Bronchial epithelial cell (primary cell): ENCODE measurements at regions not wholly inside any gene's neighbourhood (a gene's known extent, or its start where the extent isn't known, plus 50 kb on each side); places are given as distances from the start of the nearest gene placed in this dataset.

Experiments used
- DNase-seq: peaks from one replicate; pipeline ENCODE4 v3.0.0-alpha.2; 2010; ENCODE audit warnings: low read depth
- FAIRE-seq: peaks from 2 replicates; lab custom pipeline; 2011; peaks lifted over from hg19 to GRCh38; lab: Jason Lieb, UNC
- H3K27me3 ChIP-seq: 2 replicates; pipeline ENCODE4 v1.5.1; 2011; ENCODE audit warnings: low read length; ENCODE audit not compliant: control insufficient read depth, insufficient read depth
- H3K36me3 ChIP-seq: 2 replicates; pipeline ENCODE4 v1.5.1; 2011; ENCODE audit warnings: low read length; ENCODE audit not compliant: control insufficient read depth, insufficient read depth
- H3K4me3 ChIP-seq: 2 replicates; pipeline ENCODE4 v1.5.1; 2011; ENCODE audit warnings: mild to moderate bottlenecking, low read depth, low read length, control low read depth
- TF ChIP-seq, protein P1 (sequence below): IDR thresholded peaks from 2 replicates; pipeline ENCODE4 v1.5.1; 2011; ENCODE audit warnings: mild to moderate bottlenecking, moderate library complexity, low read length, control low read depth, inconsistent platforms; ENCODE audit not compliant: insufficient read depth, severe bottlenecking

DNA sequence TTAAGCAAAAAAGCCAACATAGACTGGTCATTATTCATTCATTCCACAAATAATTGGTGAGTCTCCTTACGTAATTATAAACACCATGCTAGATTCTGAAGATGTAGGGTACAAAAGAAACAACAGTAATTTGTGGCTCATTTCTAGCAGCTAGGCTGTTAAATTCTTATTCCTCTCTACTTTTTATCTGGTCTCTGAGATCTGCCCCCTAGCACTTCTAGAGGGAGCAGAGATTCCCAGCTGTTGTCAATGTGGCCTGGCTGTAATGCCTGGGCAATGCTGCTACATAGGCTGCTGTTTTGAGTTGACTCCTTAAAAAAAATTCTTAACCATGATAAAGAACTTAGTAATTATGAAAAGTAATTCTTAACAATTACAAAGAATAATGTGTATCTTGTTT, 434.9 kb upstream of the THRB start:
- no peak overlapping the region for H3K4me3 ChIP-seq
- TF ChIP-seq, protein P1, sequence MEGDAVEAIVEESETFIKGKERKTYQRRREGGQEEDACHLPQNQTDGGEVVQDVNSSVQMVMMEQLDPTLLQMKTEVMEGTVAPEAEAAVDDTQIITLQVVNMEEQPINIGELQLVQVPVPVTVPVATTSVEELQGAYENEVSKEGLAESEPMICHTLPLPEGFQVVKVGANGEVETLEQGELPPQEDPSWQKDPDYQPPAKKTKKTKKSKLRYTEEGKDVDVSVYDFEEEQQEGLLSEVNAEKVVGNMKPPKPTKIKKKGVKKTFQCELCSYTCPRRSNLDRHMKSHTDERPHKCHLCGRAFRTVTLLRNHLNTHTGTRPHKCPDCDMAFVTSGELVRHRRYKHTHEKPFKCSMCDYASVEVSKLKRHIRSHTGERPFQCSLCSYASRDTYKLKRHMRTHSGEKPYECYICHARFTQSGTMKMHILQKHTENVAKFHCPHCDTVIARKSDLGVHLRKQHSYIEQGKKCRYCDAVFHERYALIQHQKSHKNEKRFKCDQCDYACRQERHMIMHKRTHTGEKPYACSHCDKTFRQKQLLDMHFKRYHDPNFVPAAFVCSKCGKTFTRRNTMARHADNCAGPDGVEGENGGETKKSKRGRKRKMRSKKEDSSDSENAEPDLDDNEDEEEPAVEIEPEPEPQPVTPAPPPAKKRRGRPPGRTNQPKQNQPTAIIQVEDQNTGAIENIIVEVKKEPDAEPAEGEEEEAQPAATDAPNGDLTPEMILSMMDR = no peak
- H3K27me3 ChIP-seq = no peaks in the 10 kb centered on the region
- no peak for DNase-seq
- H3K36me3 ChIP-seq = no peaks in the 10 kb centered on the region
- FAIRE-seq = no peak

GRCh38 chr3:24933401-24933800, 438.8 kb upstream of the THRB start:
- no peak overlapping the region for H3K4me3 ChIP-seq
- TF ChIP-seq, protein P1 = no peak
- no peak for DNase-seq
- H3K27me3 ChIP-seq = no peaks in the 10 kb centered on the region
- H3K36me3 ChIP-seq = no peaks in the 10 kb centered on the region
- no peak for FAIRE-seq

DNA sequence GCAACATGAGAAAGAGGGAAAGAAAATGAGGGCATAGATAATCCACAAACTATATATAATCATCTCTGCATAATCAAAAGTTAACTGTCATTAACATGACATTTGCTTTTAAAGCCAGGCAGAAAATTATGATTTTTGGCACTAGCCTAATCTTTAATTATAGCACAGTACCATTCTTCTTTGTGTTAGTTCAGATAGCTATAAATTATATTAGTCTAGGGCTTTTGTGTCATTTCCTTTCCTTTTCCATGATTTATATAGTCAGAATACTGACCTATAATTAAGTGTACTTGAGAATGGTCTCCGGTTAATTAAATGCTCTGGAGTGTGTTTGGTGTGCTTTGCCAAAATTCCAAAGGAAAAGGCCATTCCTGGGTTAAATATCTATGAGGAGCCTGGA, 441.9 kb upstream of the THRB start:
- Histone ChIP-seq H3K27me3 (no peaks in the 10 kb centered on the region), H3K36me3 (no peaks in the 10 kb centered on the region), H3K4me3 (no peak overlapping the region)
- DNase-seq (no peak), FAIRE-seq (no peak)
- TF ChIP-seq, protein P1 = no peak

DNA sequence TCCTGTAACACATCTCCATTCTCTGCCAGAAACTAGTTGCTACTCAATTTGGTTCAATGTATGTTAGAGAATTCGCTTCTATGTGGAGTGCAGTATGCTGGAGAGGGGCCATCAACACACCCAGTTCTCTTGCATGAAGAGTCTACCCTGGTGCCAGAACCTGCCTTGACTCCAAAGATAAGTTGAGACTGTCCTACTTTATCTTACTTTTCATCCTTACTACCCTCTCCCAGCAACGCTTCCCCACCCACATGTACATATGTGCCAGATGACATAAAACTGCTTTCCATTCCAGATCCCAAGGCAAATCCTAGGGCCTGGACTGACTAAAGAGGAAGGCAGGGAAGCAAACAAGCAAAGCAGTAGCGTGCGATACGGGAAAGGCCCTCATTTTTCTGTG, 442.6 kb upstream of the THRB start:
- Histone ChIP-seq H3K36me3 (no peaks in the 10 kb centered on the region), H3K27me3 (no peaks in the 10 kb centered on the region), H3K4me3 (no peak overlapping the region)
- FAIRE-seq (no peak), DNase-seq (no peak)
- TF ChIP-seq, protein P1 = no peak

- no peaks in the 10 kb centered on the region for H3K27me3 ChIP-seq
- FAIRE-seq = no peak
- TF ChIP-seq, protein P1 = no peak
Measured at GRCh38 chr3:24937780-24938179, 443.1 kb upstream of the THRB start.

GRCh38 chr3:24943961-24944360, 449.3 kb upstream of the THRB start:
- TF ChIP-seq, protein P1 = no peak
- Histone ChIP-seq H3K36me3 (no peaks in the 10 kb centered on the region), H3K4me3 (no peak overlapping the region), H3K27me3 (no peaks in the 10 kb centered on the region)
- no peak for FAIRE-seq
- no peak for DNase-seq

More at GRCh38 chr3:24937780-24938179, 443.1 kb upstream of the THRB start:
- Histone ChIP-seq H3K4me3 (no peak overlapping the region), H3K36me3 (no peaks in the 10 kb centered on the region)
- DNase-seq = no peak
